Motor neuron (in vitro differentiated cells): ENCODE measurements at regions not wholly inside any gene's neighbourhood (a gene's known extent, or its start where the extent isn't known, plus 50 kb on each side); places are given as distances from the start of the nearest gene placed in this dataset.

Experiments
- ATAC-seq, 8 experiments: fragments of 200-7000 bp; cut with Tn5 transposase; replicated peaks in 6 of 8; 2 replicates each; pipeline ENCODE4 v1.8.0; 2021; ENCODE audit warnings: mild to moderate bottlenecking in 8 of 8, moderate library complexity in 8 of 8
- H3K27ac ChIP-seq, 2 donors: fragments of 250-450 bp; sonication (Bioruptor Pico); 2 replicates each; pipeline ENCODE4 v1.9.0; 2021; ENCODE audit warnings: antibody characterized with exemption in 2 of 2, mild to moderate bottlenecking in 2 of 2, moderate library complexity in 1 of 2
- H3K4me1 ChIP-seq, 2 donors: fragments of 250-450 bp; sonication (Bioruptor Pico); replicated peaks in 1 of 2; 2 replicates each; pipeline ENCODE4 v1.6.1; 2021; ENCODE audit warnings: antibody characterized with exemption in 2 of 2, mild to moderate bottlenecking in 2 of 2, moderate library complexity in 1 of 2
- H3K4me3 ChIP-seq, 5 donors: fragments of 250-450 bp; sonication (Bioruptor Pico); 2 replicates each; pipeline ENCODE4 v1.9.0; 2021; ENCODE audit warnings: antibody characterized with exemption in 5 of 5, mild to moderate bottlenecking in 5 of 5, moderate library complexity in 4 of 5
- WGBS, 10 experiments: fragments of 450-650 bp; shearing (Covaris generic); methylation state at CpG; one replicate each; pipeline ENCODE4 v1.0.0; 2022; 5-methylcytosine and 5-hydroxymethylcytosine counted together
- in situ Hi-C, 9 experiments: fragments of 400-800 bp; cut with MboI; loops; one replicate each; pipeline ENCODE4 v1.15.0; 2021; ENCODE audit warnings: low sequenced_read_pairs in 9 of 9, low pct_unique_long_range_greater_than_20kb in 2 of 9; ENCODE audit not compliant: unreplicated experiment in 9 of 9

DNA sequence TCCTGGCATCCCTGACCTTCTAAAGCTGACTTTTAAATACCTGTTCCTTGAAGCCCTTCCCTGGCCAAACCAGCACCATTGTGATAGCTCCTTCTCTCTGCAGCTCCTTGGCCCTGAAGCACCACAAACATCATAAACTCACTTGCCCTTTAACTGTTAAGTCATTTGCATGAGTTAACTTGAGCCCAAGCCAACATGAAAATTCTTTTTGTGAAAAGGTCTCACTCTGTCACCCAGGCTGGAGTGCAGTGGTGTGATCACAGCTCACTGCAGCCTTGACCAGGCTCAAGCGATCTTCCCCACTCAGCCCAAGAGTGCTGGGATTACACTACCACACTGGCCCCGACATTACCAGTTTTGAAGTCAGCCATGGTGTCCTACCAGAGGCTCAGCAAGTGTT is 87.8 kb downstream of the ZIC5 start:
- ATAC-seq, result no peak
- no peaks in the 10 kb centered on the region for H3K4me1 ChIP-seq
- H3K4me3 ChIP-seq, result no peak overlapping the region
- 17 to 100% (median 67%) methylated on average over 1 to 2 of the region's 2 CpGs; no CpG with 5 or more reads in 6 of the 10 experiments for WGBS, 10 experiments
- H3K27ac ChIP-seq, result no peak overlapping the region
- in situ Hi-C loops, result no loop called here

DNA sequence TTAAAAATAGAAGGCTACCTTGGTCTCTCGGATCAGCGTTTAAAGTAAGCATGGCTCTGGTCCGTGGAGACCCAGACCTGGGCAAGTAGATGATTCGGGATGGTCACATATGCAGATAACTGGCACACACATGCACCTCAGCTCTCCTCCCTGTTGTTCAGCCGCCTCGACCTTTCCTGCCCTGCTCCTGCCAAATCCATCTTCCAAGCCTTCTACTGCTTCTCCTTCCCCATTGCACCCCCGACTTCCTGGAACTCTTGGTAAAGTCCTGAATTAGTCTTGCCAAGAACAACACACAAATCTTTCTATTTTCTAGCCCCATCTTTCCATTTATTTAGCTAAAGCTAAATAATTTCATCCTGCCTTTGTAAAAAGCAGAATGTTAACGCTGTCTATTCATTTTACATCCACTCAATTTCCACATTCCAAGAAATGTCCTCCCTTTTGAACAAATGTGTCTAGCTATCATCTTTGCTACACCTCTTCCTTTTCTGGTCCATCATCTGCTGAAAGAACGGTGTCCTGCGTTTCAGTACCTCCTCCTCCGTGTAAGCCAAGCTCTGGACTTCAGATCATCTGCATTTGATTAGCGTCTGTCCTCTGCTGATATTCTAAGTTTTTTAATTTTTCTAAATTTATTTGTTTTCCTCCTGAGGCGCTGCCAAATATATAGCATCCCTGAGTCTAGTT is 92.5 kb downstream of the ZIC5 start:
- H3K4me3 ChIP-seq, result no peak overlapping the region
- WGBS, 10 experiments, result 34 to 100% (median 66%) methylated on average over 2 to 13 of the region's 13 CpGs
- H3K27ac ChIP-seq, result no peak overlapping the region
- in situ Hi-C loops, result no loop called here
- H3K4me1 ChIP-seq, result no peaks in the 10 kb centered on the region
- no peak for ATAC-seq

DNA sequence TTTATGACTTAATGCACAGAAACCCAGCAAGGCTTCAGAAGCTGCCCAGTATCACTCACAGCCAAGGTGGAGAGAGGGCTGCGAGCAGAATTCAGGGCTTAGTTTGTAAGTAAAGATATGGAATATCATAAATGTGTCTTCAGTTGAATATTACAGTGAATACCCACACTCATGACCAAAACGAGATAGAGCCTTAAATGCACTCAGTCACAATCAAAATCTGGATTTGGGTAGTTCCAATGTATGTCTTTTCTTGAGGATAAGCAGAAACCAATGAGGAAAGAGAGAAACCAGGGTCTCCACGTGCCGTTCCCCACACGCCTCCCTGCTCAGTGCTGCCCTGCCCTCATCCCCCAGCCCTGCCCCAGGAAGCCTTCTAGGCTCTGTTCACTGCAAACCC is 94.9 kb downstream of the ZIC5 start:
- H3K4me3 ChIP-seq, result no peak overlapping the region
- in situ Hi-C loops, result no loop called here
- no peak overlapping the region for H3K27ac ChIP-seq
- WGBS, 10 experiments, result 0 to 100% (median 73%) methylated on average over 1 to 5 of the region's 5 CpGs; no CpG with 5 or more reads in 2 of the 10 experiments
- no peaks in the 10 kb centered on the region for H3K4me1 ChIP-seq
- no peak for ATAC-seq

DNA sequence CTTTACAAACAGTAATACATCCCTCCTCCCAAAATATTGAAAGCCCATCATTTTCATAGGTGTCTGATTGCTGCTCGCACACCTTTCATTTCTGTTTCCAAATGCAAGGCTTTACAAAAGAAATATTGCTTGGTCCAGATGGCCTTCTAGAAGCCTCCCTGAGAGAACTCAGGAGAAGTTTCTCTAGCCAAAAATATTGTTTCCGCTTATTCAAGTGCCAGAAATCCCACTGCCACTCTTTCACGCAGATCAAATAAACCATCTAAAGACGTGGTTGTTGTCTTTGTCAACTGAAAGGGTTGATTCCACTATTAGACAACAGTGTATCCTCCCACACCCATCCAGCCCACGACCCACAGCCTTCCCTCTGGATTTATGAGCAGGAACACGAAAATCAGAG is 96.2 kb downstream of the ZIC5 start:
- no peak overlapping the region for H3K27ac ChIP-seq
- 10 to 93% (median 66%) methylated on average over 2 to 6 of the region's 6 CpGs; no CpG with 5 or more reads in 2 of the 10 experiments for WGBS, 10 experiments
- in situ Hi-C loops, result no loop called here
- no peak overlapping the region for H3K4me3 ChIP-seq
- no peak for ATAC-seq
- no peaks in the 10 kb centered on the region for H3K4me1 ChIP-seq

DNA sequence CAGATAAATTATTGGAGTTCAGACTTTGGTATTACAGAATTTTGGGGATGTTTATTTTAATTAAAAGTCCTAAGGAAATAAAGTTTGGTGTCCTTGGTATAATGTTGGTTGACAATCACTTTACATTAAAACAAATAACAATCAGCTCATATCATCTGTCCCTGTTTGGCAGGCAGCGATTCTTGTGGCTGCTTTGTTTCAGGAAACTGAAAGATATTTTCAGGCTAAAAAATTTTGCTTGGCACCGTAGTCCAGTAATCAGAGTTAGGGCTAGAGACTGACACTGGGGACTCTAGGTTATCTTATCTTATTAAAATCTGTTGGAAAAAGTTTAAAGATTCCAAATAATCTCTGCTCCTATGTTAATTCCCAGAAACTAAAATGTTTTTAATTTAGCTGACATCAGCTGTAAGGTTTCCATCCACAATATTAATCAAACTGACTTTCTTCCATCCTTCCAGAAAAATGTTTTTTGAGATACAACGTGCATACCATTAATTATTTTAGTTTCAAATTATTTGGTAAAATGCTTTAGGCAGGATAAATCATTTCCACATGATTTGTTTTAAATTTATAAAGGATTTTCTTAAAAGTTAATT is 97.6 kb downstream of the ZIC5 start:
- 8 to 100% (median 97%) methylated on average over 1 to 3 of the region's 3 CpGs for WGBS, 10 experiments
- in situ Hi-C loops, result no loop called here
- ATAC-seq, result no peak
- Histone ChIP-seq H3K4me3 (no peak overlapping the region), H3K4me1 (no peaks in the 10 kb centered on the region), H3K27ac (no peak overlapping the region)

DNA sequence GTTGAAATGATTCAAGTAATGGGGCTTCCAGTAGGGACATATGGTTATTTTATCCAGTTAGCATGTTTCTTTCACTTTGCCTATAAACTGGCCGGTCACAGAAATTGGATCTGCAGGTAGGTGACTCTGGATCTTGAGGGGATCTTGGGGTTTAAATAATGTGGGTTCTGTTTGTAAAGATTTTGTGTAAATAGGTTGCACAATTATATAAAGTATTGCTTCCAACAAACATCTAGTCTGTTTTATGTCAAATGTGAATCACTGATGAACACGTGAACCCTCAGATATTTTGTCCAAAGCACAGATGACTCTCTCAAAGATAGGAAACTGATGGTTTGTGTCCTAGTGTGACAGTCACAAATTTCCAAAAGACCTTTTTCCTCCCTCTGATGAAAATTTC is 98.4 kb downstream of the ZIC5 start:
- no peaks in the 10 kb centered on the region for H3K4me1 ChIP-seq
- in situ Hi-C loops, result no loop called here
- H3K4me3 ChIP-seq, result no peak overlapping the region
- WGBS, 10 experiments, result 22 to 100% (median 85%) methylated on average over 1 to 2 of the region's 2 CpGs; no CpG with 5 or more reads in 3 of the 10 experiments
- no peak overlapping the region for H3K27ac ChIP-seq
- no peak for ATAC-seq

DNA sequence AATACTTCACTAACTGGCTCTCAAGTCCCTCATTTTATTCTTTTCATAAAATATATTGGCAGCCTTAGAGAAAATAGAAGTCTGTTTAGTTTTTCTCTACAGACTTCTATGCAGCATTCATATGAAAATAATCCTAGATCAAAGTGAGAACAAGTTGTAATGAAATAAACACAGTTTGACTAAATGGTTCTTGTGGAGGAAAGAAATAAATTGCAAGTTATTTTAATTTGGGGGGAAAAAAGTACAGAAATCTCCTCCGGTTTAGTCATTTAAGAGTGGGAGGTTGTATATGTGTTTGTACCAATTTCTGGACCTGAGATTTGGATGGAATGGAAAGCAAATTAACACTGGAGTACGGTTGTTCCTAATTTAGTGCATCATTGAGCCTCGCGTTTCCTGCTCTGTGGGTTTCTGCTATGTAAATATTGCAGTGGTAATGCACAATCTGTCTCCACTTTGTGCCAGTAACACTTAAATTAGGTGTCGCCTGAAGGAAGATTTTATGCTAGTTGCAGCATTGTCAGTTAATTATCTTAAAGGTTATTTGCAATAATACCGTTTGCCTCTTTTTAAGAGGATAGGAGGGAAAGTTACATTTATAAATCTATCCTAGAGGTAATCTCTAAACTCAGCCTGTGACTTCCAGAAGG is 100.2 kb downstream of the ZIC5 start:
- H3K4me3 ChIP-seq, result no peak overlapping the region
- no peak overlapping the region for H3K27ac ChIP-seq
- WGBS, 10 experiments, result 0 to 71% (median 64%) methylated on average over 1 to 6 of the region's 6 CpGs
- in situ Hi-C loops, result no loop called here
- H3K4me1 ChIP-seq, result no peaks in the 10 kb centered on the region
- no peak for ATAC-seq

DNA sequence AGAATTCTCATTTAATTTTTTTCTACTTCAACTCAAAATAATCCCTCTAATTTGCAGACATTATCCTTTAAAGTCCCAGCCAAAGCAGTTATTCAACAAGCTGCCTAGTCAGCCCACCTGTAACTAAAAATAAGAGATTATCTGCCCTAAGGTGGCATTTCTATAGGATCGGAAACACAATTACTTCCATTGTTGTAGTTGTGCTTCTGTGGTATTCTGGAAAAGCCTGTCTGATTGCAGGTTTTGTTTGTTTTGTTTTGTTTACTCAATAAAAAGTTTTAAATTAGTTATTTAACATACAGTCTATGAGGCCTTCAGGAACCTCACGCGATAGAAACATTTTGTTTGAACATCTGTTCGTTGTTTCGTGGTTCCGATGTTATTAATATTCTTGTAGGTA is 101.0 kb downstream of the ZIC5 start:
- no peak for ATAC-seq
- peaks cover 0 to under 1% of the 10 kb centered on the region in 2 donors for H3K4me1 ChIP-seq
- no peak overlapping the region for H3K27ac ChIP-seq
- no peak overlapping the region for H3K4me3 ChIP-seq
- in situ Hi-C loops, result no loop called here
- WGBS, 10 experiments, result 84 to 100% (median 93%) methylated on average over 2 to 6 of the region's 6 CpGs; no CpG with 5 or more reads in 2 of the 10 experiments

DNA sequence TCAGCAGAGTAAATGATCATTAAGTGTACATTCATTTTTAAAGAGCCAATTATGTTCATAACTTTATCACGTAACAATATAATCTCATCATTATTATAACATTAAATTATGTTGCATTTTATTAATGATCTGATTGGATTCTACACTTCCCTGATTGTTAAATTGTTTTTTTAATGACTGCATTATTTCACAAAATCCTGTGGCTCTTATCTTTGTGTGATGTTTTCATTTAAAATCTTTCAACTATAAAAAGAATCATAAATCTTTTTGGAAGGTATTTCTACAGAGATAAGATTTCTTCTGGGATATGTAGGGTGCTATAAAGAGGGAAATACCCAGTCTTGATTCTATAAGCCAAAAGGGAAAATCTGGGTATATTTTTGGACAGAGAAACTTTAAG is 101.7 kb downstream of the ZIC5 start:
- H3K27ac ChIP-seq, result no peak overlapping the region

DNA sequence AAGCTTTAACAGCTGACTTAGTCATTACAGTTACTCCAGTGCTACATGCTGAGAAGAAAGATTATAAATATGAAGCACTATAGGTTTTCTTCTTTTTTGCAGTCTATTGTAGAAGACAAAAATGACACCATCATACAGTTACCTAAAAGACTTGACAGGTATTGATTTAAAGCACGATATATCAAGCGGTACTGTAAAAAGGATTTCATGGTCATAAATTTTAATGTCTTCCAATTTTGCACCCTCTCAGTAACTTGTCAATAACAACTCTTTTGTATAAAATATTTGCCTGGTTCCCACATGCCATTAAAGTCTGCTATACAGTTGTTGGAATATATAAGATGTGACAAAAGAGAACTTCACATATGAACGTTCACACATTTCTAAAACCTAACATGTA is 102.8 kb downstream of the ZIC5 start:
- Histone ChIP-seq H3K4me3 (no peak overlapping the region), H3K4me1 (peaks cover 4 to 11% of the 10 kb centered on the region in 2 donors), H3K27ac (no peak overlapping the region)
- WGBS, 10 experiments, result 48 to 100% (median 80%) methylated on average over 2 to 3 of the region's 3 CpGs; no CpG with 5 or more reads in 2 of the 10 experiments
- in situ Hi-C loops, result no loop called here
- ATAC-seq, result no peak

More for the DNA sequence above, 101.7 kb downstream of the ZIC5 start:
- in situ Hi-C loops, result no loop called here
- no peak overlapping the region for H3K4me3 ChIP-seq
- H3K4me1 ChIP-seq, result peaks cover 2 to 8% of the 10 kb centered on the region in 2 donors
- WGBS, 10 experiments, result 44 to 100% (median 100%) methylated on average over 1 of the region's 1 CpG; no CpG with 5 or more reads in 1 of the 10 experiments
- no peak for ATAC-seq

DNA sequence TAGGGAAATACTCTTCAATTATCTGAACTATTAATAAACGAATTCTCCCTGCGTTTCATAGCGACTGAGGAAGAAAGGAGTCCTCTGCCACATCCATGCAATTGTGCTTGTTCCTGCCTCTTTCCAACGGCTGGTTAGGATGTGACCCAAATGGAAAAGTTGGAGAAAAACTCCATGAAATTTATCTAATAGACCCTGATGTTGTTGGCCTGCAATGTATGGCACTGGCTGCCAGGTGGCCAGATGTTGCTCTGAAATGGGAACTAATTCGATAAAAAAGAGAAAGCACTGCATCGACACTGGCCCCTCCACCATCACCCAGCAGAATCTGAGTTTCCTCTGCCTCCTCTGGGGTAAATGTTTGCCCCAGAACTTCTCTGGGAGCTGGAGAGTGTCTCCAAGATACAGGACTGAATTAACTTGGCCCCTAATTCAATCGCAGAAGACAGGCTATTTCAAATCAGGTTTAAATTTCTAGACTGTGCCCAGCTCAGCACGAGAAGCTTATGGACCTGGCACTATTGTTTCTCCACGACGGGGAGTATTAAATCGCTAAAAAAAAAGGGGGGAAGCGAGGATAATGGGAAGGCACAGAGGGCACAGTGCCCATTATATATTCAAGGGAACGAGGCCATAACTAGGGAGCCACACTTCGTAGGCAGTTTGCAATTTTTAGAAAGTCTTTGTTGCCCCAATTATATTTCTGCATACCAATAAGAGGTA is 103.9 kb downstream of the ZIC5 start:
- H3K4me1 ChIP-seq, result peaks cover 4 to 11% of the 10 kb centered on the region in 2 donors
- no peak overlapping the region for H3K4me3 ChIP-seq
- no peak for ATAC-seq
- H3K27ac ChIP-seq, result no peak overlapping the region
- 40 to 92% (median 85%) methylated on average over 3 to 14 of the region's 14 CpGs; no CpG with 5 or more reads in 1 of the 10 experiments for WGBS, 10 experiments
- in situ Hi-C loops, result no loop called here

DNA sequence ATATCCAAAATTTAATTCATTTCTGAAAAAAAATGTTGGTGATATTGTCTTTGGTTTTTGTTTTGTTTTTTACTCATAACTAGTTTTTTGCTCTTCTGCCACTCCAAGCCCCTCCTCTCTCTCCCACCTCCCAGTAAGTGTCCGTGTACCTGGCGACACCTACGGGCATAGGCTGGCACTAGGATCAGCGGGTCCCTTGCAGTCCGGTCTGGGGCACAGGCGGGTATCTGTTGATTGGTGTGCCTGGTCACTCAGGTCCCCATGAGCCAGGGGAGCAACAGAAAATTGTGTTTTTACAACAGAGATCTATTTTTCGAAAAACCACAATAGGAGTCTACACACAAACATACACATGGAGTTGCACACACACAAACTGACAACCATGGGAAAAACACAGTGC is 104.8 kb downstream of the ZIC5 start:
- WGBS, 10 experiments, result 53 to 100% (median 88%) methylated on average over 1 to 7 of the region's 7 CpGs; no CpG with 5 or more reads in 2 of the 10 experiments
- Histone ChIP-seq H3K27ac (no peak overlapping the region), H3K4me1 (peaks cover 13 to 16% of the 10 kb centered on the region in 2 donors), H3K4me3 (no peak overlapping the region)
- in situ Hi-C loops, result no loop called here
- ATAC-seq, result no peak

DNA sequence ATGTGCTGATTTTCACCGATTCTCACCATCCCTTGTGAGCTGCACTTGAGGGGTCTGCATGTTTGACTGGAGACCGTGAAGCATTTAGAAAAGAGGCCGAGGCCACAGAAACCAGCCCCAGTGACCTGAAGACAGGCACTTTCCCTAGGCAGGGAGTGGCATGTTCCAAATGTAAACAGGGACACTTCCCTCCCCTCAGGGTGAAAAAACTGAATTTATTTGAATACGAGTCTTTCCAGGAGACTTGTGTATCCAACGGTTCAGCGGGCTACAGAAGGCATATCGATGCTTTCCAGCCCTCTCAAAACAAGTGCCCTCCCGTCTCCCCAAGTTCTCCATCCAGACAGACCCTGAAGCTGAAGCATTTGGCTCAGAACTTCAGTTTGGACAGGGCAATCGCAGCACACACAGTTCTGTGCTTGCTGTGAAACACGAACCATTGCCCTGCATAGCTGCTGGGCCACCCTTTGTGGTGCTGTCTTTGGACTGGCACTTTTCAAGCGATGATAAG is 106.1 kb downstream of the ZIC5 start:
- Histone ChIP-seq H3K4me3 (no peak overlapping the region), H3K4me1 (peaks cover 22 to 25% of the 10 kb centered on the region in 2 donors), H3K27ac (no peak overlapping the region)
- WGBS, 10 experiments, result 66 to 100% (median 86%) methylated on average over 1 to 10 of the region's 11 CpGs; no CpG with 5 or more reads in 3 of the 10 experiments
- in situ Hi-C loops, result no loop called here
- ATAC-seq, result no peak
